Smooth muscle cell (in vitro differentiated cells): ENCODE measurements at regions not wholly inside any gene's neighbourhood (a gene's known extent, or its start where the extent isn't known, plus 50 kb on each side); places are given as distances from the start of the nearest gene placed in this dataset.

Experiments
- DNase-seq: peaks from one replicate; lab custom pipeline; 2025; ENCODE audit not compliant: unreplicated experiment; lab: John Stamatoyannopoulos, UW
- H2AFZ ChIP-seq: fragments of 200-600 bp; sonication (generic); 2 replicates; pipeline ENCODE4 v1.6.0; 2016; ENCODE audit warnings: antibody characterized with exemption, low read depth, mild to moderate bottlenecking
- H3F3A ChIP-seq: fragments of 200-600 bp; sonication (generic); 2 replicates; pipeline ENCODE4 v1.6.0; 2017; ENCODE audit warnings: antibody characterized with exemption, low read depth
- H3K27ac ChIP-seq: fragments of 200-600 bp; sonication (generic); 2 replicates; pipeline ENCODE4 v1.5.1; 2016; ENCODE audit warnings: low read depth, mild to moderate bottlenecking
- H3K27me3 ChIP-seq: fragments of 200-600 bp; sonication (generic); 2 replicates; pipeline ENCODE4 v1.6.1; 2016; ENCODE audit warnings: low read depth, mild to moderate bottlenecking
- H3K36me3 ChIP-seq: fragments of 200-600 bp; sonication (generic); 2 replicates; pipeline ENCODE4 v1.5.1; 2016; ENCODE audit warnings: low read depth
- H3K4me1 ChIP-seq: fragments of 200-600 bp; sonication (generic); 2 replicates; pipeline ENCODE4 v1.5.1; 2016; ENCODE audit warnings: low read depth
- H3K4me2 ChIP-seq: fragments of 200-600 bp; sonication (generic); 2 replicates; pipeline ENCODE4 v1.6.0; 2016; ENCODE audit warnings: mild to moderate bottlenecking
- H3K4me3 ChIP-seq: fragments of 200-600 bp; sonication (generic); 2 replicates; pipeline ENCODE4 v1.5.1; 2016; ENCODE audit warnings: mild to moderate bottlenecking
- H3K79me2 ChIP-seq: fragments of 200-600 bp; sonication (generic); 2 replicates; pipeline ENCODE4 v1.6.0; 2016; ENCODE audit warnings: low read depth, mild to moderate bottlenecking
- H3K9ac ChIP-seq: fragments of 200-600 bp; sonication (generic); 2 replicates; pipeline ENCODE4 v1.6.0; 2016; ENCODE audit warnings: low read depth
- H3K9me3 ChIP-seq: fragments of 200-600 bp; sonication (generic); replicated peaks from 2 replicates; pipeline ENCODE4 v1.5.1; 2016; ENCODE audit warnings: low read depth
- H4K20me1 ChIP-seq: fragments of 200-600 bp; sonication (generic); 2 replicates; pipeline ENCODE4 v1.6.0; 2016; ENCODE audit warnings: low read depth
- WGBS: methylation state at CpG from one replicate; pipeline ENCODE4 v1.1.7; 2016; ENCODE audit warnings: low lambda C conversion rate; 5-methylcytosine and 5-hydroxymethylcytosine counted together
- TF ChIP-seq, protein P1 (sequence below): fragments of 200-600 bp; sonication (generic); IDR thresholded peaks from 2 replicates; pipeline ENCODE4 v1.5.1; 2017; ENCODE audit warnings: borderline replicate concordance, mild to moderate bottlenecking, antibody characterized with exemption; ENCODE audit not compliant: insufficient read depth, poor library complexity, severe bottlenecking

DNA sequence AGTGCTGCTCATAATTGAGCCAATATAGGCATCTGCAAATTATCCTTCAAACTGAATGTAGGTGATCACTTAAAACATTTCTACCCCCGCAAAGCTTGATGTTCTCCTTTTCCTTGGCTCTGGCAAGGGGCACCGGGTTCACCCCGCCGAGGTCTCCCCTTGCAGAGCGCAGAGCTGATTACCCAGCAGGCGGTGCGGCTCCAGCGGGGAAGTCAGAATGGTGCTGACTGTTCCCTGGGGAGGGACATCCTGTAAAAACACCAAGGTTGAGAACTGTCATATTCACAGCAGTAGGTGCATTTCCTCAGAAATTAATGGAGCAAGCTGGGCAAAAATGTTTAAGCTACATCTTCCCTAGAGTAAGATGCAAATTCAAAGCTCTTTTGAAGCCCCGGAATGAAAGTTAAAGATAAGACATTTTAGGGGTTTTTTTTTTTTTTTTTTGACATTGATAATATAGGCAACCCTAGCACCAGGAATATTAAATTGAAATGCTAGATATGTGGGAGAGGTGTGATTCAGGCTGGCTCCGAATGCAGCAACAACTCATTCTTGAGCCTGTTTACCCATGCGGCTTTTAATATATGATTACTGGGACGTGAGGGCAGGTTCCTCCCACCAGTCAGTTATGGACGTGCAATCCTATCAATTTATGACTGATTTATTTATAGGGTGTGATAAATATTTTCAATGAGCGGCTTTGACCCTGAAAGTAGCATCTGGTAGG is 767.3 kb upstream of the TENM3 start:
- TF ChIP-seq, protein P1, sequence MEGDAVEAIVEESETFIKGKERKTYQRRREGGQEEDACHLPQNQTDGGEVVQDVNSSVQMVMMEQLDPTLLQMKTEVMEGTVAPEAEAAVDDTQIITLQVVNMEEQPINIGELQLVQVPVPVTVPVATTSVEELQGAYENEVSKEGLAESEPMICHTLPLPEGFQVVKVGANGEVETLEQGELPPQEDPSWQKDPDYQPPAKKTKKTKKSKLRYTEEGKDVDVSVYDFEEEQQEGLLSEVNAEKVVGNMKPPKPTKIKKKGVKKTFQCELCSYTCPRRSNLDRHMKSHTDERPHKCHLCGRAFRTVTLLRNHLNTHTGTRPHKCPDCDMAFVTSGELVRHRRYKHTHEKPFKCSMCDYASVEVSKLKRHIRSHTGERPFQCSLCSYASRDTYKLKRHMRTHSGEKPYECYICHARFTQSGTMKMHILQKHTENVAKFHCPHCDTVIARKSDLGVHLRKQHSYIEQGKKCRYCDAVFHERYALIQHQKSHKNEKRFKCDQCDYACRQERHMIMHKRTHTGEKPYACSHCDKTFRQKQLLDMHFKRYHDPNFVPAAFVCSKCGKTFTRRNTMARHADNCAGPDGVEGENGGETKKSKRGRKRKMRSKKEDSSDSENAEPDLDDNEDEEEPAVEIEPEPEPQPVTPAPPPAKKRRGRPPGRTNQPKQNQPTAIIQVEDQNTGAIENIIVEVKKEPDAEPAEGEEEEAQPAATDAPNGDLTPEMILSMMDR, result no peak
- no peak overlapping the region for H3K27ac ChIP-seq

DNA sequence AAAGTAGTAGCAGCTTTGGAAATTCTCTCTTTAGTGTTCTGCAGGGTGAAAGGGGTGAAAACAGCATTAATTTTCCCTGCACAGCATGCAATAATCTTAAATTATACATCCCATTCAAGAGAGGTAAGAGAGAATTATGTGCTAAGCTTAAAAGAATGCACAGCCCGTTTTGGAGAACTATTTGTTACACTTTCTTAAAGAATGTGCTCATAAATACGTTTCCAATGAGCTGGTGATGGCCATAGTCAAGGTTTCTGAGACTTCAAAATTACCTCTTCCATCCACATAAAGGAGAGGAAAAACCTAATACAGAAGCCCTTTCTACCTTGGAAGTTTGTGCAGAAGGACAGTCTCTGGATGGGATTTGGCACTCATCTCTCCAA is 766.7 kb upstream of the TENM3 start:
- H2AFZ ChIP-seq, result no peak overlapping the region
- TF ChIP-seq, protein P1, result no peak

More for the DNA sequence above, 767.3 kb upstream of the TENM3 start:
- Histone ChIP-seq H3K4me2 (no peak overlapping the region), H3K9me3 (no peaks in the 10 kb centered on the region), H3K4me1 (peaks cover 5% of the 10 kb centered on the region), H3K27me3 (no peaks in the 10 kb centered on the region), H3K4me3 (peak overlapping the region; percentile 20), H3K9ac (no peak overlapping the region), H3K36me3 (no peaks in the 10 kb centered on the region), H2AFZ (peak overlapping the region; percentile 8), H4K20me1 (no peaks in the 10 kb centered on the region), H3K79me2 (no peaks in the 10 kb centered on the region), H3F3A (no peaks in the 10 kb centered on the region)
- DNase-seq, result no peak
- 58% methylated on average over 14 of the region's 14 CpGs for WGBS

DNA sequence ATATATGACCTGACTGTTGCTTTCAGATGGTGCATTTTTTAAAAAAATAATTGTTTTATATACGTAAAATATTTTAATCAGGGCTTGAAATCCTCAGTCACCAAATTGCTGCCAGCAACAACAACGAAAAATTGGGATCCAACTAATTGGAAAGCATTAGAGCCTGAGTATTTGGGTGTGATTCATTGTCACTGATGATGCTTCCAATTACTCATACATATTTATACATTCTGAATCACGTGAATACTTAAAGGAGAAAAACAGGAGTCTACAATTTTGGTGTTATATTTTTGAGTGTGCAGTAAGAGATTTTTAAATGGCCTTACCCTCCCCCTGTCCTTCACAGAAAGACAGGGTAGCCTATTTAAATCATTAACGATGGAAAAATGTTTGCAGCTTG is 765.6 kb upstream of the TENM3 start:
- no peak overlapping the region for H3K4me3 ChIP-seq
- WGBS, result 85% methylated on average over 4 of the region's 4 CpGs

More for the DNA sequence above, 766.7 kb upstream of the TENM3 start:
- Histone ChIP-seq H3K27ac (no peak overlapping the region), H4K20me1 (no peaks in the 10 kb centered on the region), H3K4me3 (no peak overlapping the region), H3K9ac (no peak overlapping the region), H3F3A (no peaks in the 10 kb centered on the region), H3K4me2 (no peak overlapping the region), H3K9me3 (no peaks in the 10 kb centered on the region), H3K36me3 (no peaks in the 10 kb centered on the region), H3K79me2 (no peaks in the 10 kb centered on the region), H3K27me3 (no peaks in the 10 kb centered on the region), H3K4me1 (peaks cover 5% of the 10 kb centered on the region)
- 46% methylated on average over 2 of the region's 2 CpGs for WGBS
- no peak for DNase-seq

More for the DNA sequence above, 765.6 kb upstream of the TENM3 start:
- no peak for DNase-seq
- H3K27ac ChIP-seq, result no peak overlapping the region
- H3K79me2 ChIP-seq, result no peaks in the 10 kb centered on the region
- no peaks in the 10 kb centered on the region for H3K36me3 ChIP-seq
- no peak overlapping the region for H2AFZ ChIP-seq
- H3K9ac ChIP-seq, result no peak overlapping the region
- H3F3A ChIP-seq, result no peaks in the 10 kb centered on the region
- no peaks in the 10 kb centered on the region for H3K27me3 ChIP-seq
- H3K4me2 ChIP-seq, result no peak overlapping the region
- peaks cover 5% of the 10 kb centered on the region for H3K4me1 ChIP-seq
- H4K20me1 ChIP-seq, result no peaks in the 10 kb centered on the region
- H3K9me3 ChIP-seq, result no peaks in the 10 kb centered on the region
- TF ChIP-seq, protein P1, result no peak
